ENCODE measurements at regions not wholly inside any gene's neighbourhood (a gene's known extent, or its start where the extent isn't known, plus 50 kb on each side); places are given as distances from the start of the nearest gene placed in this dataset.

DNA sequence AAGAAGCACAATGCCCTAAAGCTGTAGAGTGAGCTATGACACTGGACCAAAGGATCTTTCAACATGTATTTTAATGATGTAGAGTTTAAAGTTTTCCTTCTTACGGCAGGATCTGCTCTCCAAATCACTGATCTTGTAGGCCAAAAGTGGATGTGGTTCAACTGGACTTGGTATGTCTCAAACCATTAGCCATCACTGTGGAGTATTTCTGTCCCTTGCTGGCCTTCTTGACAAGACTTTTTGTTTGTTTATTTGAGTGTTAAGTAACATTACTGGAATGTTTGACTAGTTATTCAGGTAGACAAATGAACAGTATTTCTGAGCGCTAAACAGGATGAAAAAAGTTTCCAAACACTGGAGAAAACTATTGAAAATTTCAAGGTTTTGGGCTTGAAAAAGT lies 472.7 kb upstream of the CFAP20DC start:
- TF ChIP-seq, protein P1, sequence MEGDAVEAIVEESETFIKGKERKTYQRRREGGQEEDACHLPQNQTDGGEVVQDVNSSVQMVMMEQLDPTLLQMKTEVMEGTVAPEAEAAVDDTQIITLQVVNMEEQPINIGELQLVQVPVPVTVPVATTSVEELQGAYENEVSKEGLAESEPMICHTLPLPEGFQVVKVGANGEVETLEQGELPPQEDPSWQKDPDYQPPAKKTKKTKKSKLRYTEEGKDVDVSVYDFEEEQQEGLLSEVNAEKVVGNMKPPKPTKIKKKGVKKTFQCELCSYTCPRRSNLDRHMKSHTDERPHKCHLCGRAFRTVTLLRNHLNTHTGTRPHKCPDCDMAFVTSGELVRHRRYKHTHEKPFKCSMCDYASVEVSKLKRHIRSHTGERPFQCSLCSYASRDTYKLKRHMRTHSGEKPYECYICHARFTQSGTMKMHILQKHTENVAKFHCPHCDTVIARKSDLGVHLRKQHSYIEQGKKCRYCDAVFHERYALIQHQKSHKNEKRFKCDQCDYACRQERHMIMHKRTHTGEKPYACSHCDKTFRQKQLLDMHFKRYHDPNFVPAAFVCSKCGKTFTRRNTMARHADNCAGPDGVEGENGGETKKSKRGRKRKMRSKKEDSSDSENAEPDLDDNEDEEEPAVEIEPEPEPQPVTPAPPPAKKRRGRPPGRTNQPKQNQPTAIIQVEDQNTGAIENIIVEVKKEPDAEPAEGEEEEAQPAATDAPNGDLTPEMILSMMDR (IDR thresholded peaks at IDR 0.05), result no peak
- no peak for TF ChIP-seq POLR2A (IDR thresholded peaks at IDR 0.05)

All from lower leg skin (tissue), 3 donors.